ENCODE measurements at regions not wholly inside any gene's neighbourhood (a gene's known extent, or its start where the extent isn't known, plus 50 kb on each side); places are given as distances from the start of the nearest gene placed in this dataset.

- TF ChIP-seq CTCF (IDR thresholded peaks at IDR 0.05; ENCODE audit: insufficient read depth, low read length, poor library complexity, severe bottlenecking) (no peak), EZH2phosphoT487 (conservative IDR thresholded peaks at IDR 0.05; ENCODE audit: low read length) (no peak)
These were observed 136.5 kb downstream of the CEP135 start for GRCh38 chr4:56085275-56085674.
